Calu3 (cell line): ENCODE measurements at regions not wholly inside any gene's neighbourhood (a gene's known extent, or its start where the extent isn't known, plus 50 kb on each side); places are given as distances from the start of the nearest gene placed in this dataset.
A peak's percentile ranks its signal among the peaks of the same experiment; 100 is the strongest.

Experiments used
- BruUV-seq: library from RNA; stranded (reverse); fragments of 400-500 nt; replicated peaks from 2 replicates; lab custom pipeline; 2021; lab: Mats Ljungman, UMichigan
- CTCF ChIA-PET: fragments of 300-600 bp; sonication (Branson Sonifier 250); formaldehyde crosslinking; loops from one replicate; lab custom pipeline; 2022; ENCODE audit warnings: antibody characterized with exemption; lab: Charles Lee
- DNase-seq: peaks from one replicate; pipeline ENCODE4 v3.0.0; 2022
- H3K27ac Mint-ChIP-seq: one replicate; pipeline ENCODE4 v1.8.0; 2022; ENCODE audit warnings: mixed read lengths; ENCODE audit not compliant: unreplicated experiment
- H3K27me3 Mint-ChIP-seq: one replicate; pipeline ENCODE4 v1.8.0; 2022; ENCODE audit warnings: mixed read lengths; ENCODE audit not compliant: unreplicated experiment
- H3K36me3 Mint-ChIP-seq: one replicate; pipeline ENCODE4 v1.8.0; 2022; ENCODE audit warnings: mild to moderate bottlenecking, moderate library complexity, mixed read lengths; ENCODE audit not compliant: insufficient read depth, unreplicated experiment
- H3K4me1 Mint-ChIP-seq: one replicate; pipeline ENCODE4 v1.8.0; 2022; ENCODE audit warnings: mild to moderate bottlenecking, low read depth, mixed read lengths; ENCODE audit not compliant: unreplicated experiment
- H3K4me3 Mint-ChIP-seq: one replicate; pipeline ENCODE4 v1.8.0; 2022; ENCODE audit warnings: mild to moderate bottlenecking, low read depth, moderate library complexity, mixed read lengths; ENCODE audit not compliant: unreplicated experiment
- H3K9me3 Mint-ChIP-seq: one replicate; pipeline ENCODE4 v1.8.0; 2022; ENCODE audit warnings: low read depth, mixed read lengths; ENCODE audit not compliant: unreplicated experiment
- CTCF ChIP-seq: fragments of 200-600 bp; IDR thresholded peaks from one replicate; pipeline ENCODE4 v1.8.0; 2022; ENCODE audit warnings: antibody characterized with exemption; ENCODE audit not compliant: unreplicated experiment
- intact Hi-C: fragments of 100-400 bp; cut with micrococcal nuclease; formaldehyde crosslinking; loops from one replicate; pipeline ENCODE4 v1.10.0; 2022; ENCODE audit not compliant: unreplicated experiment

- BruUV-seq = no TSS peak
- H3K27ac Mint-ChIP-seq = no peak overlapping the region
- intact Hi-C loops = no loop called here
These were observed 428.4 kb upstream of the ZEB2 start for GRCh38 chr2:144948205-144948855.

GRCh38 chr2:144947709-144948037 is 427.8 kb upstream of the ZEB2 start:
- TF ChIP-seq CTCF = no peak
- Mint-ChIP-seq H3K9me3 (no peaks in the 10 kb centered on the region), H3K4me1 (peaks cover 30% of the 10 kb centered on the region), H3K4me3 (no peak overlapping the region), H3K36me3 (peaks cover 8% of the 10 kb centered on the region), H3K27me3 (no peaks in the 10 kb centered on the region), H3K27ac (no peak overlapping the region)
- intact Hi-C loops = no loop called here
- no TSS peak for BruUV-seq
- DNase-seq = no peak
- CTCF ChIA-PET = no interaction called here

More at GRCh38 chr2:144948205-144948855, 428.4 kb upstream of the ZEB2 start:
- H3K9me3 Mint-ChIP-seq = no peaks in the 10 kb centered on the region
- no peak overlapping the region for H3K4me3 Mint-ChIP-seq
- no peaks in the 10 kb centered on the region for H3K27me3 Mint-ChIP-seq
- peaks cover 8% of the 10 kb centered on the region for H3K36me3 Mint-ChIP-seq
- DNase-seq = no peak
- CTCF ChIA-PET = no interaction called here
- no peak for TF ChIP-seq CTCF
- H3K4me1 Mint-ChIP-seq = peaks cover 24% of the 10 kb centered on the region

GRCh38 chr2:144946263-144946662 is 426.3 kb upstream of the ZEB2 start:
- Mint-ChIP-seq H3K4me3 (no peak overlapping the region), H3K9me3 (no peaks in the 10 kb centered on the region), H3K36me3 (peaks cover 7% of the 10 kb centered on the region), H3K27me3 (no peaks in the 10 kb centered on the region), H3K27ac (no peak overlapping the region), H3K4me1 (peaks cover 32% of the 10 kb centered on the region)
- intact Hi-C loops = no loop called here
- TF ChIP-seq CTCF = no peak
- DNase-seq = no peak
- CTCF ChIA-PET = no interaction called here
- no TSS peak for BruUV-seq

GRCh38 chr2:144944546-144945220 is 424.8 kb upstream of the ZEB2 start:
- no TSS peak for BruUV-seq
- intact Hi-C loops = no loop called here
- CTCF ChIA-PET = interaction anchor here (0.7 kb wide), 1 partner anchor 92 kb away, joined by 6 read pairs; no protein-coding TSS in a partner anchor
- Mint-ChIP-seq H3K9me3 (no peaks in the 10 kb centered on the region), H3K4me1 (peaks cover 24% of the 10 kb centered on the region), H3K36me3 (no peaks in the 10 kb centered on the region), H3K27me3 (no peaks in the 10 kb centered on the region), H3K4me3 (no peak overlapping the region), H3K27ac (peak overlapping the region; percentile 36)
- TF ChIP-seq CTCF = no peak
- no peak for DNase-seq
